H1 (cell line): ENCODE measurements at regions not wholly inside any gene's neighbourhood (a gene's known extent, or its start where the extent isn't known, plus 50 kb on each side); places are given as distances from the start of the nearest gene placed in this dataset.

Experiments used
- BACH1 ChIP-seq: IDR thresholded peaks from 2 replicates; pipeline ENCODE4 v1.6.1; 2012; ENCODE audit warnings: low read length, improper control_type of control experiment
- BCL11A ChIP-seq, 2 experiments: IDR thresholded peaks; one replicate each; pipeline ENCODE4 v1.6.1; 2011; ENCODE audit warnings: low read depth in 2 of 2, low read length in 2 of 2, mild to moderate bottlenecking in 2 of 2
- JUND ChIP-seq: IDR thresholded peaks from 2 replicates; pipeline ENCODE4 v1.6.1; 2011; ENCODE audit warnings: mild to moderate bottlenecking, improper control_type of control experiment, low read length
- MAX ChIP-seq: IDR thresholded peaks from 2 replicates; pipeline ENCODE4 v1.6.1; 2012; ENCODE audit warnings: inconsistent platforms
- RBBP5 ChIP-seq: IDR thresholded peaks from 2 replicates; pipeline ENCODE4 v1.7.1; 2012; ENCODE audit warnings: low read depth, mild to moderate bottlenecking, inconsistent platforms, low read length, moderate library complexity, borderline replicate concordance
- SIRT6 ChIP-seq: IDR thresholded peaks from one replicate; pipeline ENCODE4 v1.7.1; 2012; ENCODE audit warnings: low read length, inconsistent platforms
- SP1 ChIP-seq: IDR thresholded peaks from 2 replicates; pipeline ENCODE4 v1.6.1; 2011; ENCODE audit warnings: low read depth, low read length

GRCh38 chr2:145775591-145775990 lies 1255.7 kb upstream of the ZEB2 start (continued):
- TF ChIP-seq MAX (no peak), JUND (no peak), BACH1 (no peak), SIRT6 (no peak), RBBP5 (no peak), SP1 (no peak), BCL11A (IDR thresholded peaks at IDR 0.05; ENCODE audit: low read depth in 2 of 2, low read length in 2 of 2) (no peak)
